ENCODE measurements at regions not wholly inside any gene's neighbourhood (a gene's known extent, or its start where the extent isn't known, plus 50 kb on each side); places are given as distances from the start of the nearest gene placed in this dataset.

- Mint-ChIP-seq H3K4me1 (no peaks in the 10 kb centered on the region), H3K27ac (no peak overlapping the region), H3K4me3 (no peak overlapping the region), H3K36me3 (ENCODE audit: low read depth) (no peaks in the 10 kb centered on the region), H3K9me3 (peaks cover under 1% of the 10 kb centered on the region), H3K27me3 (ENCODE audit: insufficient read depth) (no peaks in the 10 kb centered on the region)
- H3K4me1 ChIP-seq (ENCODE audit: control insufficient read depth, insufficient read depth, low read length) = no peaks in the 10 kb centered on the region
- no peak overlapping the region for H3K9ac ChIP-seq (ENCODE audit: extremely low read depth, low read length, poor library complexity, severe bottlenecking)
- H3K4me3 ChIP-seq (ENCODE audit: low read length) = no peak overlapping the region
- no peaks in the 10 kb centered on the region for H3K9me3 ChIP-seq (ENCODE audit: control insufficient read depth, low read length)
- DNase-seq = no peak
- H3K36me3 ChIP-seq (ENCODE audit: control insufficient read depth, insufficient read depth, low read length) = no peaks in the 10 kb centered on the region
- H3K27me3 ChIP-seq (ENCODE audit: control insufficient read depth, insufficient read depth, low read length, poor library complexity, severe bottlenecking) = no peaks in the 10 kb centered on the region
- TF ChIP-seq CTCF (conservative IDR thresholded peaks at IDR 0.05) = no peak
- WGBS, 2 experiments (ENCODE audit: insufficient coverage in 1 of 2, insufficient read length in 1 of 2) = 38 to 63% methylated on average over 1 to 2 of the region's 2 CpGs
- no peak overlapping the region for H3K27ac ChIP-seq (ENCODE audit: low read depth, low read length)
These were observed 716.8 kb upstream of the GJE1 start for GRCh38 chr6:141415896-141416295.

- no peak overlapping the region for H3K4me3 Mint-ChIP-seq
- no peaks in the 10 kb centered on the region for H3K4me1 Mint-ChIP-seq
- no peak for DNase-seq
- H3K4me1 ChIP-seq (ENCODE audit: control insufficient read depth, insufficient read depth, low read length) = no peaks in the 10 kb centered on the region
- H3K36me3 ChIP-seq (ENCODE audit: control insufficient read depth, insufficient read depth, low read length) = no peaks in the 10 kb centered on the region
- no peak overlapping the region for H3K4me3 ChIP-seq (ENCODE audit: low read length)
- TF ChIP-seq CTCF (conservative IDR thresholded peaks at IDR 0.05) = no peak
- 89 to 97% methylated on average over 1 of the region's 1 CpG for WGBS, 2 experiments (ENCODE audit: insufficient coverage in 1 of 2, insufficient read length in 1 of 2)
- no peaks in the 10 kb centered on the region for H3K27me3 ChIP-seq (ENCODE audit: control insufficient read depth, insufficient read depth, low read length, poor library complexity, severe bottlenecking)
- no peak overlapping the region for H3K9ac ChIP-seq (ENCODE audit: extremely low read depth, low read length, poor library complexity, severe bottlenecking)
- H3K27ac ChIP-seq (ENCODE audit: low read depth, low read length) = no peak overlapping the region
- H3K9me3 Mint-ChIP-seq = peaks cover 23% of the 10 kb centered on the region
- H3K36me3 Mint-ChIP-seq (ENCODE audit: low read depth) = peaks cover 3% of the 10 kb centered on the region
- no peak overlapping the region for H3K27ac Mint-ChIP-seq
- H3K9me3 ChIP-seq (ENCODE audit: control insufficient read depth, low read length) = peaks cover 22% of the 10 kb centered on the region
- H3K27me3 Mint-ChIP-seq (ENCODE audit: insufficient read depth) = no peaks in the 10 kb centered on the region
These were observed 719.5 kb upstream of the GJE1 start for GRCh38 chr6:141413196-141413595.

GRCh38 chr6:141406761-141407160 lies 726.0 kb upstream of the GJE1 start:
- Histone ChIP-seq H3K36me3 (ENCODE audit: control insufficient read depth, insufficient read depth, low read length) (no peaks in the 10 kb centered on the region), H3K9me3 (ENCODE audit: control insufficient read depth, low read length) (peaks cover 42% of the 10 kb centered on the region), H3K4me3 (ENCODE audit: low read length) (no peak overlapping the region), H3K4me1 (ENCODE audit: control insufficient read depth, insufficient read depth, low read length) (no peaks in the 10 kb centered on the region), H3K27ac (ENCODE audit: low read depth, low read length) (no peak overlapping the region), H3K9ac (ENCODE audit: extremely low read depth, low read length, poor library complexity, severe bottlenecking) (no peak overlapping the region), H3K27me3 (ENCODE audit: control insufficient read depth, insufficient read depth, low read length, poor library complexity, severe bottlenecking) (no peaks in the 10 kb centered on the region)
- Mint-ChIP-seq H3K4me1 (no peaks in the 10 kb centered on the region), H3K4me3 (no peak overlapping the region), H3K9me3 (peaks cover 38% of the 10 kb centered on the region), H3K36me3 (ENCODE audit: low read depth) (peaks cover 3% of the 10 kb centered on the region), H3K27me3 (ENCODE audit: insufficient read depth) (no peaks in the 10 kb centered on the region), H3K27ac (no peak overlapping the region)
- DNase-seq = no peak
- no peak for TF ChIP-seq CTCF (conservative IDR thresholded peaks at IDR 0.05)
- 100% methylated on average over 1 of the region's 1 CpG; no CpG with 5 or more reads in 1 of the 2 experiments for WGBS, 2 experiments (ENCODE audit: insufficient coverage in 1 of 2, insufficient read length in 1 of 2)

All from endodermal cell (in vitro differentiated cells).